T-helper 17 cell (primary cell): ENCODE measurements at regions not wholly inside any gene's neighbourhood (a gene's known extent, or its start where the extent isn't known, plus 50 kb on each side); places are given as distances from the start of the nearest gene placed in this dataset.
A peak's percentile ranks its signal among the peaks of the same experiment; 100 is the strongest.
"Not testable (repeated sequence)": the region's sequence is repeated elsewhere in the genome, so short reads cannot be mapped to it uniquely, and the experiment has no call there.

Experiments
- ATAC-seq: fragments of 150-1000 bp; cut with Tn5 transposase; 2 replicates; pipeline ENCODE4 v1.10.0; 2021; ENCODE audit warnings: mild to moderate bottlenecking, moderate library complexity
- DNase-seq, 3 donors: peaks; one replicate each; pipeline versions ENCODE4 v3.0.0 to v3.0.0-alpha.2; 2020 to 2021
- H3K9me3 ChIP-seq: one replicate; pipeline ENCODE4 v1.7.0; 2013; ENCODE audit warnings: low read length, mild to moderate bottlenecking; ENCODE audit not compliant: control insufficient read depth, poor library complexity, severe bottlenecking
- H3K27ac Mint-ChIP-seq: one replicate; pipeline ENCODE4 v1.8.0; 2022; ENCODE audit warnings: mild to moderate bottlenecking, moderate library complexity, mixed read lengths
- H3K27me3 Mint-ChIP-seq: one replicate; pipeline ENCODE4 v1.8.0; 2022; ENCODE audit warnings: mixed read lengths
- H3K36me3 Mint-ChIP-seq: one replicate; pipeline ENCODE4 v1.8.0; 2022; ENCODE audit warnings: low read depth, mixed read lengths
- H3K4me1 Mint-ChIP-seq: one replicate; pipeline ENCODE4 v1.8.0; 2022; ENCODE audit warnings: mild to moderate bottlenecking, mixed read lengths
- H3K4me3 Mint-ChIP-seq: one replicate; pipeline ENCODE4 v1.8.0; 2022; ENCODE audit warnings: mild to moderate bottlenecking, moderate library complexity, mixed read lengths

DNA sequence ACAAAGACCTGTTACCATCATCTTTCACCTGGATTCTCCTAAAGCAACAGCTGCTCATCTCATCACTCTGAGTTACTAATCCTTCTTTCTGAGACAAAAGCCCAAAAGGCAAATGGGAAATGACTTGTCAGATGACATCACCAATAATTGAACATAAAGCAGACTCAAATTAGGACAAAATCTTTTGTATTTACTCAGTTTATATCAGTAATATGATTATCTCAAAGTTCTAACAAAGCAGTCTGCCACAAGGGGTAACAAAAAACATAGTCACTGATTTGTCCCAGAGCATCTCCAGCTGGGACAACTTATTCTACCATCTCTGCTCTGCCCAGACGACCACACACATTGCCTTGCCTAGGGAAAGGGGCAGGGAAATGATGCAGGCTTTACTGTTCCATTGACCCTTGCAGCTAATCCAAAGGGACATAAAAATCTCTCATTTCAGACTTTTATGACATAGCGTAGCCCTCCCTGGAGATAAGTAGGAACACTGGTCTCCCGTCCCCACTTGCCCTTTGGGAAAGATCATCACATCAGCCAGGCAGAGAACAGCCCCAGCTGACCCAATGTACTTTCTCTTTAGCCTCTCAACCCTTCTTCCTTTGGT, 249.5 kb upstream of the PTGER4 start:
- H3K36me3 Mint-ChIP-seq = peaks cover 2% of the 10 kb centered on the region
- H3K4me1 Mint-ChIP-seq = peaks cover 30% of the 10 kb centered on the region
- no peak for ATAC-seq
- no peak for DNase-seq
- no peaks in the 10 kb centered on the region for H3K27me3 Mint-ChIP-seq
- H3K27ac Mint-ChIP-seq = peak overlapping the region; percentile 62
- no peaks in the 10 kb centered on the region for H3K9me3 ChIP-seq
- peak overlapping the region; percentile 36 for H3K4me3 Mint-ChIP-seq

DNA sequence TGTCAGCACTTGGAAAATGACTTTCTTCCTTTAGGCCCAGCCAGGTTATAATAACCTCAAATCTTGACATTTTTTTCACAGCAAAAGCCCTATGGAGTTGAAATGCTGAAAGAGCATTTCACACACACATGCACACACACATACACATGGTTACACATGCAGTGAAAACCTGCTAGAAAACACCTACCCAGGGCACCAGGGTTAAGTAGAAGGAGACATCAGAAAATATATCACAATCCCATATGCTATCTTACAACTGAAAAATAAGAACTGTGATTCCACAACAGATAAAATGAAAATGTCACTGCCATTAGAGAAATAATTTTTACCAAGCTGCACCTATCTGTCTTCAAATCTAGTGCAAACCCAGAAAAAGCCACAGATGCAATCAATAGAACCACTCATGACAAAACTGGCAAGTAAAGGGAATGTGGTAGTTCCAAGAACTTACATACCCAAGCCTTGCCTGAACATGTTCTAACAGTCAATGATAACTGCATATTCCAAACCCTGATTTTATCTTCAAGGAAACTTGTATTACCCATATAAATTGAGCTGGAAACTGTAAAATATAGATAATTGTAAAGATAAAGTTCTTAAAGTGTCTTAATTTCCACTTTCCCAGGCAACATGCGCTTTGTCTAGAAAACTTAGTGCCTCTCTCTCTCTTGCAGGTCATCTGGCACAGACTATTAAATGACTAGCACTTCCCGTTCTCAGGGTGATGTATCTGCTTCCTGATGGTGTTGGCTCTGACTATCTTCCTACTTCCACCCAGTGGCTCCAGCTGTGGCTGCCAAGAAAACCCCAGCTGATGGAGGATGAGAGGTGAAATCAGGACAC, 250.2 kb upstream of the PTGER4 start:
- no peak for DNase-seq
- peak; percentile 75 for ATAC-seq
- H3K4me3 Mint-ChIP-seq = peak overlapping the region; percentile 36
- H3K36me3 Mint-ChIP-seq = peaks cover 2% of the 10 kb centered on the region
- H3K27ac Mint-ChIP-seq = peak overlapping the region; percentile 62
- H3K27me3 Mint-ChIP-seq = no peaks in the 10 kb centered on the region
- no peaks in the 10 kb centered on the region for H3K9me3 ChIP-seq
- H3K4me1 Mint-ChIP-seq = peaks cover 26% of the 10 kb centered on the region

DNA sequence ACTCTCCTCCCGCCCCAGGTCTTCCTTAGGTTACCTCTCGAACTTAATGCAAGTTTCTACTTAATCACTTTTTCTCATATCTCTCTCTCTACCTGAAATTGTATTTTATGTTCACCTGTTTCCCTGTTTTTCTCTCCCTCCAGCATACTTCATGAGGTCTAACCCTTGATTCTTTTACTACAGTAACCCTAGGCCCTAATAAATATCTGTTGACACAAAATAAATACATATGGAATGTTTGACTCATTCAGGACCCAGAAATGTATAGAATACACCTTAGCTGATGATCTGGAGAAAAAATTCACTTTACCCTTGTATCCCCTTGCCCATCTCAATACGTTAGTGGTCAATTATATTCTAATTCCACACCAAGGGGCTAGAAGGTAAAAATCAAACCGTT, 250.9 kb upstream of the PTGER4 start:
- no peak for ATAC-seq

DNA sequence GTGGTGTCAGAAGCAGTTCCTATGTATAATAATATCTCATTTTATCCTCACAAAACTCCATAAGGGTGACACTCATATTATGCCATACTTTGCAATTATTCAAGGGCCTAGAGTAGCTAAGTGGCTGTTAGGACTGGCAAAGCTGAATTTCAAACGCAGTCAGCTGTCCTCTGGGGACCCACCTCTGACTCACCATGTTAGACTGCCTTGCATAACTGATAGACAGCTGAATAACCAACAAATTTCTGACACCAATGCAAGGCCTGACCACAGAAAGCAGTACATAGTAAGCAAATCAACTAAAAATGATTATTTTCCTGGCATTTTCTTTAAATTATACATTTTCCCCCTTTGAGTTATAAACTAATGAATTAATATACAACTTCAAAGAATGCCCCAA, 251.6 kb upstream of the PTGER4 start:
- H3K9me3 ChIP-seq = no peaks in the 10 kb centered on the region
- Mint-ChIP-seq H3K4me3 (no peak overlapping the region), H3K27ac (peak overlapping the region; percentile 62), H3K27me3 (no peaks in the 10 kb centered on the region), H3K4me1 (peaks cover 26% of the 10 kb centered on the region), H3K36me3 (peaks cover 2% of the 10 kb centered on the region)
- DNase-seq (no peak), ATAC-seq (peak; percentile 60)

More for the DNA sequence above, 250.9 kb upstream of the PTGER4 start:
- peak overlapping the region; percentile 3 for H3K4me3 Mint-ChIP-seq
- H3K4me1 Mint-ChIP-seq = peaks cover 26% of the 10 kb centered on the region
- H3K36me3 Mint-ChIP-seq = peaks cover 2% of the 10 kb centered on the region
- no peaks in the 10 kb centered on the region for H3K27me3 Mint-ChIP-seq
- H3K9me3 ChIP-seq = no peaks in the 10 kb centered on the region
- H3K27ac Mint-ChIP-seq = peak overlapping the region; percentile 62
- DNase-seq = no peak

DNA sequence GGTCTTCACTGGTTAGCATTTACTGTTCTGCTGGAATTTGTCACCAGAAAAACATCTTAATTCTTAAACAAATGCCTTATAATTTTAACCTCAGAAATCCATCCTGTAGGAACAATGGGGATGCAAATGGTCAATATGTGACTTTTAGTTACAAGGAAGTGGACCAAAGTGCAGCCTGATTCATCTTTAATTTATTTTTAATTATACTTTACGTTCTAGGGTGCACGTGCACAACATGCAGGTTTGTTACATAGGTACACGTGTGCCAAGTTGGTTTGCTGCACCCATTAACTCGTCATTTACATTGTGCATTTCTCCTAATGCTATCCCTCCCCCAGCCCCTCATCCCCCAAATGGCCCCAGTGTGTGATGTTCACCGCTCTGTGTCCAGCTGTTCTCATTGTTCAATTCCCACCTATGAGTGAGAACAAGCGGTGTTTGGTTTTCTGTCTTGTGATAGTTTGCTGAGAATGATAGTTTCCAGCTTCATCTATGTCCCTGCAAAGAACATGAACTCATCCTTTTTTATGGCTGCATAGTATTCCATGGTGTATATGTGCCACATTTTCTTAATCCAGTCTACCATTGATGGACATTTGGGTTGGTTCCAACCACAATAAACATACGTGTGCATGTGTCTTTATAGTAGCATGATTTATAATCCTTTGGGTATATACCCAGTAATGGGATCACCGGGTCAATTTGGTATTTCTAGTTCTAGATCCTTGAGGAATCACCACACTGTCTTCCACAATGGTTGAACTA, 262.5 kb upstream of the PTGER4 start:
- H3K4me3 Mint-ChIP-seq, H3K27ac Mint-ChIP-seq, H3K27me3 Mint-ChIP-seq, H3K36me3 Mint-ChIP-seq, ATAC-seq, H3K4me1 Mint-ChIP-seq, H3K9me3 ChIP-seq, DNase-seq: not testable (repeated sequence)

DNA sequence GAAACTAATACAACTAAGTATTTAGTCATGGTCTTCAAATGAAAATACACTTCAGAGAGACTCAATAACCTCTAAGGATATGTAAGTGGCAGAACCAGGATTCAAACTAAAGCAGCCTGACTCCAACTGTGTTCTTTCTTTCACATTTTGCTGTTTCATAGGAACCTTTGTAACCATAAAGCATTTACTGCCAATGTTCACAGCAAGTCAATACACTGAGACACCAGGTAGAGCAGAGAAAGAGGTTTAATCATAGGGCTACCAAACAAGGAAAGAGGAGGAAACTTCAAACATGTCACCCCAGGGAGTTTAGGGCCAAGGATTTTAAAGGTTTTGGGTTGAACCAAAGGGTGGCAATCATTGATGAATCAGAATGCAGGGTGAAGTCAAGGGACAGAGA, 263.1 kb upstream of the PTGER4 start:
- peak overlapping the region; percentile 25 for H3K27ac Mint-ChIP-seq
- ATAC-seq (no peak), DNase-seq (no peak)
- no peaks in the 10 kb centered on the region for H3K9me3 ChIP-seq
- H3K4me1 Mint-ChIP-seq = peaks cover 4% of the 10 kb centered on the region
- no peaks in the 10 kb centered on the region for H3K27me3 Mint-ChIP-seq
- H3K36me3 Mint-ChIP-seq = peaks cover 2% of the 10 kb centered on the region
- H3K4me3 Mint-ChIP-seq = no peak overlapping the region

DNA sequence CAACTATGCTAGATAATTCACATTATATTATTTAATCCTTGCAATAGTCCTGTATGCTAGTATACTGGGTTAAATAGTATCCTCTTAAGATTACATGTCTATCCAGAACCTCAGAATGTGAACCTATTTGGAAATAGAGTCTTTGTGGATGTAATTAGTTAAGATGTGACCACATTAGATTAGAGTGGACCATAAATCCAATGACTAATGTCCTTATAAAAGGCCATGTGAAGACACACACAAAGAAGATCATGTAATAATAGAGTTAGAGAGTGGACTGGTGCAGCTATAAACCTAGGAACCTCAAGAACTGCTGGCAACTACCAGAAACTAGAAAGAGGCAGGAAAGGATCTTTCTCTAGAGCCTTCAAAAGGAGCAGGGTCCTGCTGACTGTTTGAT, 263.6 kb upstream of the PTGER4 start:
- no peak overlapping the region for H3K4me3 Mint-ChIP-seq
- peaks cover 2% of the 10 kb centered on the region for H3K36me3 Mint-ChIP-seq
- H3K27ac Mint-ChIP-seq = peak overlapping the region; percentile 25
- no peak for DNase-seq
- no peak for ATAC-seq
- no peaks in the 10 kb centered on the region for H3K9me3 ChIP-seq
- H3K4me1 Mint-ChIP-seq = peaks cover 9% of the 10 kb centered on the region
- no peaks in the 10 kb centered on the region for H3K27me3 Mint-ChIP-seq

DNA sequence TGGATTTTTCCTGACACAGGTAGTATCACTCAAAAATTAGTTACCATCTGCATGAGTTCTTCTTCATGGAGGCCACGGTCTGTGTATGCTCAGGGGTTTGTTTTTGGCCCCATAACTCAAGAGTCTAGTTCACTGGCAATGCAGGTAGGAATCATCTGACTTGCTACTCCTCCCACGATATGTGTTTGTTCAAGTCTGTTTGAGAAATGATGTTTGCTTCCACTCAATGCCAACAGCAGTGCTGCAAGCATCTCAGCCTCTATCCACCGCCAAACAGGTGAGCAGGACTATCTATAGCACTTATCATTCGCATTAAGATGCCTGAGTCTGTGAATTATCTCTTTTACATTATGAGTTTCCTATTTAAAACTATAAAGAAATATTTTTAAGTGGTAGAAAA, 264.8 kb upstream of the PTGER4 start:
- Mint-ChIP-seq H3K4me1 (peaks cover 21% of the 10 kb centered on the region), H3K27ac (no peak overlapping the region), H3K36me3 (peaks cover 2% of the 10 kb centered on the region), H3K27me3 (no peaks in the 10 kb centered on the region), H3K4me3 (no peak overlapping the region)
- DNase-seq (no peak), ATAC-seq (no peak)
- no peaks in the 10 kb centered on the region for H3K9me3 ChIP-seq

DNA sequence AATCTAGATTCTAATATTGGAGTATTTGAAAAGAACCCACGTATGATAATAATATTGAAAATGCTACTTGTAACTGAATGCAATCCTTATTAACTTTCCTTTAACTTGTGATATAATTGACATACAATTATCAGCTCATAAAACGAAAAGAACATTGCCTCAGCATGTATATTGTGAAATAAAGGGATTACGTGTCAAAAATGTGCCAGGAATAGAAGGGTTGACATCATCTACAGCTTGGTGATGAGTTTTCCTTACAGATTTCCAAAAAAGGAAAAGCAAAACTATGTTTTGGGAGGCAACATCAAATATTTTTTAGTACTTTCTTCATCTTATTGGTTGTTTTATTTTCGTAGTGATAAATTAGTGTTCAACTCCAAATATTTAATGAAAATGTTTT, 266.0 kb upstream of the PTGER4 start:
- DNase-seq (no peak), ATAC-seq (no peak)
- H3K4me1 Mint-ChIP-seq = peaks cover 25% of the 10 kb centered on the region
- H3K36me3 Mint-ChIP-seq = peaks cover 2% of the 10 kb centered on the region
- H3K4me3 Mint-ChIP-seq = no peak overlapping the region
- H3K27me3 Mint-ChIP-seq = no peaks in the 10 kb centered on the region
- H3K27ac Mint-ChIP-seq = no peak overlapping the region
- H3K9me3 ChIP-seq = no peaks in the 10 kb centered on the region

DNA sequence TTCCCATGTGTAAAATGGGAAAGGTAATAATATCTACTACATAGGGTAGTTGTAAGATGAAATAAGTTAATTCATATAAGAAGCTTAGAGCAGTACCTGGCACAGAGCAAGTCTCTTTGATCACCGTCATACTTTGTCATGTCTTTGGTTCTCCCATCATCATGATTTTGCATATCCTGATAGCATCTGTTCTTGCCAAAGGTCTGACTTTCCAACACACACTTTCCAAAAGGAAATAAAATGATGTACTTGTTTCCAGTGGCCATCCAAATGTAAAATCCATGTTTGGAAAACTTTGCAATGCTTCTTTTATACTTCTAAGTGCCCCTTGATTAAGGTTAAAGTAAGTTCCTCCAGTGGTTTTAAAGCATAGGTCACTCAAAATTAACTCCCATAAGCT, 266.9 kb upstream of the PTGER4 start:
- DNase-seq (no peak), ATAC-seq (no peak)
- no peaks in the 10 kb centered on the region for H3K27me3 Mint-ChIP-seq
- peak overlapping the region; percentile 100 for H3K27ac Mint-ChIP-seq
- no peaks in the 10 kb centered on the region for H3K9me3 ChIP-seq
- H3K4me1 Mint-ChIP-seq = peaks cover 30% of the 10 kb centered on the region
- H3K36me3 Mint-ChIP-seq = peaks cover 2% of the 10 kb centered on the region
- no peak overlapping the region for H3K4me3 Mint-ChIP-seq

DNA sequence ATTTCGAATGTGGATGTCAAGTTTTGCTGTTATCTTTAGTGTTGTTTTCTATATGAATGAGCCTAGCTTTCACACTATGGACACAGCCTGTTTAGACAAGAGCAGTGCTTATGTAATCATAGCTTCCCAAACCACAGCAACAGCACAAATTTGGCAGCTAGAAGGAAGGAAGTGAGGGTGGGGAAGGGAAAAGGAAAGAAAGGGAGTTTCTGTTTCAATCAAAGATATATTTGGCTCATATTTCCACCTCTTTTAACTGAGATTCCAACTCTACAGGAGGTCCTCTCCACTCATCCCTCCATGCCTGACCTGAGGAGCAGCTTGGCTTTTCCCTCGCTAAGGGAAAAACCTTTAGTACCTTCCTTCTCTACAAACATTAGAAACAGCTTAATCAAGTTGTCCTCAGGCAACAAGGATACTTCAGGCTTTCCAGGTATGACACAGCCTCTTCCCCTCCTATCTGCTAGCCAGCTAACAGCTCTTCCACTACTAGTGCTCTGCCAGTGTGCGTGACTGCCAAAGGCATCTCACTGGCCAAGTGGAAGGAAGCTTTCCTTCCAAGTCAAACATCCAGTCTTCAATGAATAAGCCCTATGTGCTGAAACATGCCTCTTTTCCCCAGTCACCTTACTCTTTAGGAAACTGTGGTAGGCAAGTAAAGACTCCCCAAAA, 268.6 kb upstream of the PTGER4 start:
- H3K36me3 Mint-ChIP-seq = no peaks in the 10 kb centered on the region
- DNase-seq (no peak), ATAC-seq (no peak)
- H3K9me3 ChIP-seq = no peaks in the 10 kb centered on the region
- H3K4me3 Mint-ChIP-seq = peak overlapping the region; percentile 90
- no peaks in the 10 kb centered on the region for H3K27me3 Mint-ChIP-seq
- peaks cover 38% of the 10 kb centered on the region for H3K4me1 Mint-ChIP-seq
- H3K27ac Mint-ChIP-seq = peak overlapping the region; percentile 100

DNA sequence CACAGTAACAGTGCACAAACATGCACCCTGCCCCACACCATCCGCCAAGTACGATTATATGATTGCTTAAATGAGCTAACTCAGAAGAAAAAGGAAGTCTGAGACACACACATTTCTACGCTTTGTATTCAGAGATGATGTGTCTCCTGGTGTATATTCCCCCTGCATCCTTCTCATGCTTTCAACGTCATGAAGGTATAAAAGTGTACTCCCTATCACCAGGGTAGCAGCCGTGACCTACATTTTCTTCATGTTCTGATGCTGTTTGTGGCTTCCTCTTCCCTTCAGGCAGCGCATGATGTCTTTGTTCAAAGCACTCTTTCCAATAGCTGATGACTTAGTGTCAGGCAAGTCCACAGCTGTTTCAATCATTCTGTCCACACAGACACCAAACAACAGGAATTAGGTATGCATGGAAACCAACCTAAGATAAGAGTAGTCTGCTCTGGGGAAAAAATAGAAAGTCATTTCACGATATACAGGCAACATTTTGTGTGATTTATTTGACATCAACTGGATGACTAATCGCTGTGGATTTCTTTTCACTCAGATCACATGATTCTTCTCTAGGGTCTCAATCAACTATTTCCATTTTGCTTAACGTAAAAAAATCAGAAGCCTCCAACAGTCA, 269.4 kb upstream of the PTGER4 start:
- H3K27ac Mint-ChIP-seq = peak overlapping the region; percentile 100
- no peaks in the 10 kb centered on the region for H3K9me3 ChIP-seq
- ATAC-seq = peak; percentile 84
- no peaks in the 10 kb centered on the region for H3K36me3 Mint-ChIP-seq
- H3K4me1 Mint-ChIP-seq = peaks cover 42% of the 10 kb centered on the region
- no peaks in the 10 kb centered on the region for H3K27me3 Mint-ChIP-seq
- DNase-seq = peak; percentile 35 to 68 (median 59)
- H3K4me3 Mint-ChIP-seq = peak overlapping the region; percentile 90
